GM19043 (cell line): ENCODE measurements at regions not wholly inside any gene's neighbourhood (a gene's known extent, or its start where the extent isn't known, plus 50 kb on each side); places are given as distances from the start of the nearest gene placed in this dataset.

Experiments used
- ATAC-seq: cut with Tn5 transposase; IDR thresholded peaks from one replicate; pipeline ENCODE4 v1.9.1; 2021; ENCODE audit warnings: low read depth; ENCODE audit not compliant: unreplicated experiment

DNA sequence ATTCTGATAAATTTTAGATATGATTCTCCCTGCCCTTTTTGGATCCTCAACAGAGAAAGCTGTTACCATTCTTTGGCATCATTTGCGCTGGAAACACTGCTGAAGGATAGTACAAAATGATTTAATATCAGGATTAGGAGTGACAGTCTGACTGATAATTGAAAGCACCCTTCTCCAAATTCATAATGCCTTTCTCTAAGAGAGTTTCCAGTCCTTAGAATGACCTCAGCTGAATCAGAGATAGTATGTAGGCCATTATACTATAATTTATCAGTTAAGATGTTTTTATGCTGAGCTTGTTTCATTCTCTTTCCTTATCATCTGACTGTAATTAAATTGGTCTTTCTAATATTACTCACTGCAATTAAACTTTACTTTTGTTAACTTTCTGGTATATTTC, 166.7 kb downstream of the ZNF326 start:
- no peak for ATAC-seq

DNA sequence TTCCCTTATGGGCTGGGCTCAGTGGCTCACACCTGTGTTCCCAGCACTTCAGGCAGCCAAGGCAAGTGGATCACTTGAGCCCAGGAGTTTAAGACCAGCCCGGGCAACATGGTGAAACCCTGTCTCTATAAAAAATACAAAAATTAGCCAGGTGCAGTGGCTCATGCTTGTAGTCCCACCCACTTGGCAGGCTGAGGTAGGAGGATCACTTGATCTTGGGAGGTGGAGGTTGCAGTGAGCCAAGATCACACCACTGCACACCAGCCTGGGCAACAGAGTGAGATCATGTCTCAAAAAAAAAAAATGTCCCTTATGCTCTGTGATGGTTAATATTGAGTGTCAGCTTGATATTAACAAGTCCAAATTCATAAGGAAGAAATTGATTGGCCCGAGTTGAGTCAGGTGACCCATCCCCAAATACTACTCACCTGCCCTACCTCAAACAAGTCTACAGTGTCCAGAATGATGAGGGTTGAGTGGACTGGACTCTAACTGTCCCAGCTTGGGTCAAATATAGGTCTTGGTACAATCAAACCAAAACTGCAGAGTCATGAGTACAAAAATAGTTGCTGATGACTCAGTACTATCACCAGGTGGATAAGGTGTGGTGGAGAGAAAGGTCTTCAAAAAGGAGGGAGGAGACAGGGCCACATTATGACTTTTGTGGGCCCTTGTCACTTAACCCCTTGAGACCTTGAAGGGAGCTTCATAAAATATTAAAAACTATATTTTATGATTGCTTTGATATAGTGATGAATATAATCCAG, 161.0 kb downstream of the ZNF326 start:
- ATAC-seq = no peak

DNA sequence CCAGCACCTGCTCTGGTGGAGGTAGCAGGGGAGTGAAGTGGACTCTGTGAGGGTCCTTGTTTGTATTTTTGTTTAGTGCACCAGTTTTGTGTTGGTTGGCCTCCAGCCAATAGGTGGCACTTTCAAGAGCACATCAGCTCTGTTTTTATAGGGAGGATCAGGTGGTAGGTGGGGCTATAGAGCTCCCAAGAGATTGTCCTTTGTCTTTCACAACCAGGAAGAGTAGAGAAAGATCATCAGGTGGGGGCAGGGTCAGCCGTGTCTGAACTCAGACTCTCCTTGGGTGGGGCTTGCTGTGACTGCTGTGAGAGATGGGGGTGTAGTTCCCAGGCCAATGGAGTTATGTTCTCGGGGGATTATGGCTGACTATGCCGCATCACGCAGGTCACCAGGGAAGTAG, 159.8 kb downstream of the ZNF326 start:
- no peak for ATAC-seq

DNA sequence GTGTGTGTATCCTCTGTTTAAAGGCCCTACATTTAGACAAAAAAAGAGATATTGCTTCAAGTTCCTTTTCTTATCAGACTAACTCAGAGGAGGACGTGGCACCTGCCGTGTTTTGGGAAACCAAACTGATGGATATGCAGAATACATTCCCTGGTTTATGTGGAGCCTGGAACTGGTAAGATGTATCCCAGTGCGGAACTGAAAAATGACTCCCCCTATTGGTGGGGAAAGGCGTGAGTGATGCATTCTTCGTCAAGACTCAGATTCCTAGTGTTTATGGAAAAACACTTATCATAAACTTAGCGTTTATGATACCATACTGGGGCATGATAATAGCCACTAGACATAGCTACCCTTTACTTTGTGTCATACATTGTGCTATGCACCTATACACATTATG, 154.2 kb downstream of the ZNF326 start:
- ATAC-seq = no peak

DNA sequence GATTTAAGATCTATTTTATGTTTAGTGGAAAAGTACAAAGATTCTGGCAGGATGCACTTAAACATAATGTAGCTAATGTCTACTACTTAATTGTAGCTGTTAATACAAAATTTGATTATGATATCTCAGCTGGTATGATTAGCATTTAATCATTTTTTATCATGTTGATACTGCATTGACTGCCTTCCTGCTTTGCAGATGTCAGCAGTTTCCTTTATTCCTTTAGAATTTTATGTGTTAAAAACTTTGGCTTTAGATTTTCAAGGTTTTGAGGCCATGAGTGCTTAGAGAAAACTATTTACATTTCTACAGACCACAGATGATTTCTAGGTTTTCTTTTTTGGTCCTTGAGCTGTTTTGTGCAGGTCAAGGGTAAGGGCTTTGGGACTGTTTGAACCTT, 152.2 kb downstream of the ZNF326 start:
- ATAC-seq = no peak

DNA sequence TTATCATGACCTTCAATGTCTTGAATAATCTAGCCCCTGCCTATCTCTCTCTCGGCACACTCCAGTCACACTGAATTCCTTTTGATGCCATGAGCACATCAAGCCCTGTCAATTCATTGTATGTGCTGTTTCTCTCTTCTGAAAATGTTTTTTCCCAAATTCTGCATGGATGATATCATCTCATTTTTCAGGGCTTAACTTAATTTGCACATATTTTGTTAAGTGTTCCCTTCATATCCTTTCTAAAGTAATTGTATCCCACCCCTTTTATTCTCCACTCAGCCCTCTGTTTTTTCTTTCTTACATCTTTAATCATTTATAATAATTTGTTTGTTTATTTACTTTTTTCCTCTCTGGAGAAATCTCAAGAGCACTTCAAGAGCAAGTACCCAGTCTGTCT, 149.9 kb downstream of the ZNF326 start:
- ATAC-seq = no peak

DNA sequence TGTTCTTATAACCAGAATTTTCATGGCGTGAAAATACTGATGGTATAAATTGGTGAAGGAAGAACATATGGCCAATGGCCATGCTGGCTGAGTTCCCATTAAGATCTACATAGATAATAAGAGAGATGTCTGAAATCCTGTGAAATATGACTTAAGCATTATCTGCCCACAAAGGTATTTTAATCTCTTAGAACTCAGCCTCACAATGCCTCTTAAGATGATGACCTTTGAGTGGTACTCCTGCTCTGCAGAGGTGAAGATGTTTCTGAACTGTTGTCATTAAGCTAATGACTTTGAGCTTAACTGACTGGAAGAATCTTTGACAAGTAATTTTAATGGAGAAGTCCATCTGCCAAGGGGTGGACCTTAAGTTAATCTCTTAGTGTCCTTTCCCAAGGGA, 148.7 kb downstream of the ZNF326 start:
- ATAC-seq = no peak

DNA sequence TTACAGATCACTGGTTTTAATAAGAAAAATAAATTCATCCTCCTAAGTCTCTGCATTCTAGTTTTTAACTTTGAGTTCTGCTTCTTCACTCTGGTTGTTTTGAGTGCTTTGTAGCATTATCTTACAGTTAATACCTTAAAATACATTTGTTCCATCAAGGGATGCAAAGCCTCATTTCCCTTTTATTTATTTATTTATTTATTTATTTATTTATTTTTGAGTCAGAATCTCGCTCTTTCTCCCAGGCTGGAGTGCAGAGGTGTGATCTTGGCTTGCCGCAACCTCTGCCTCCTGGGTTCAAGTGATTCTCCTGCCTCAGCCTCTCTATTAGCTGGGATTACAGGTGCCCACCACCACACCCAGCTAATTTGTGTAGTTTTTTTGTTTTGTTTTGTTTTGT, 147.8 kb downstream of the ZNF326 start:
- no peak for ATAC-seq

DNA sequence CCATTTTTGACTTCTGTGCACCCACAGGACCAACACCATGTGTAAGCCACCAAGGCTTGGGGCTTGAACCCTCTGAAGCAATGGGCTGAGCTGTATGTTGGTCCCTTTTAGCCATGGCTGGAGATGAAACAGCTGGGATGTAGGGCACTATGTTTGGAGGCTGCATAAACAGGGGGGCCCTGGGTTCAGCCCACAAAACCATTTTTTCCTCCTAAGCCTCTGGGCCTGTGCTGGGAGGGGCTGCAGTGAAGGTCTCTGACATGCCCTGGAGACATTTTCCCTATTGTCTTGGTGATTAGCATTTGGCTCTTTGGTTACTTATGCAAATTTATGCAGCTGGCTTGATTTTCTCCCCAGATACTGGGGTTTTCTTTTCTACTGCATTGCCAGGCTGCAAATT, 144.9 kb downstream of the ZNF326 start:
- no peak for ATAC-seq

DNA sequence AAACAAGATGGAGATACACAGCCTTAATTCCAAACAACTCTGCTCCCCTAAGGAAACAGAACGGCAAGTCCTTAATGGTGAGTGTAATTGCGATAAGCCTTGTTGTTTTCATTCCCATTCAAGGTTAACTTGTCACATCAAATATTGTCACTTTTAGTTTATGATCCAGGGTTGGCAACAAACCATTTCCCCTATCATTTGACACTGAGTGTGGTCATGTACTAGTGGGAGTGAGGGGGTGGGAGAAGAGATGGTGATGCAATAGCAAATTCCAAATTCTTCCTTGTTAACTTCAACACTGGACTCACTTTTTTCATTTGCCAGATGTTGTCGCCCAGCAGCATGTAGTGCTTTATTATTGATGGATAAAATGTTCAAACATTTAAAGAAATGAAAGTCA, 140.4 kb downstream of the ZNF326 start:
- ATAC-seq = no peak

DNA sequence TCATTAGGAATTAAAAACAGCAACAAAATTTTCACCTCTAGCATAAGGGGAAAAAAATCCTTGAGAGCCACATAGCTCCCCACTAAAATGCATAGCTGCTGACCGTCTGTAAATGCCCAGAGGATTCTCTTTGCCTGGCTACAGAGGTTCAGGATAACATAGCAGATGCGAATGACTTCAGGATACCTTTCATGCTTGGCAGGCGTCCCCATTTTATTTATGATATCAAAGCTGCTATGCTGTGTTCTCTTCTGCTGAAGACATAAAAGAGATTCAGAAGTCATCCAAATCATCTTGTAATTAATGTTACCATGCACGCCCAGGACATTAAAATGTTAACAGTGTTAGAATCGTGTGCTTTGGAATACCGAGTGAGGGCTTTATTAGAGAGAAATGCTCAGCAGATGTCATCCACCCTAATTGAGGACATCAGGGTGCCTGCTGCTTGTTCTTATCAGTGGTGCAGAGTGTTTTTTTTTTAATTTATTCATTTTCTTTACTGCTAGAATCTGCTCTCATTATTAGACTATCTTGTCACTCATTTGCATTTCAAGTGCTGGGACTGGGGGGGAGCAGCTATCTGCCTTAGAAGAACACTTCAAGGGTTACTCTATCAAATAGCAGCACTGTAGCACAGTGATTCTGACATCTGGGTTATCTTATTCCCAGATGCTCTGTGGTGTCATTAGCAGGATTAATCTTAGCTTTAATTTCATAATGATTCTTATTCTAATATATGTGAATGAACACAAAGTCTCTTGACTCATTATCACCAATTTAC, 139.5 kb downstream of the ZNF326 start:
- no peak for ATAC-seq

DNA sequence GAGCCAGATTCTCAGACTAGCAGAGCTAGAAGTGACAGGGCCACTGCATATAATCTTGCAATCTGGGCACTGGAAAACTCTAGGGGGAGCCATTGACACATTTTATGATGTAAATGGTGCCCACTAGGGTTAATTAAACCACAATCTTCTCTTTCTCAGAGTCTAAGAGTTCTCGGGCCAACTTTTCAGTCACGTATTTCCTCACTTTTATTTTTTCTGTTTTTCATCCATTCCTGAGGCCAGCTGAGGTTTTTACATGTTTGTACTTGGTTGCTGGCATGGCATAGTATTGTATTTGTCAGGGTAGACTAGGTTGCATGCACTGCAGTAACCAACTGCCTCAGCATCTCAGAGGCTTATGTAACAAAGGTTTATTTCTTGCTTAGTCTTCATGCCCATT, 138.2 kb downstream of the ZNF326 start:
- ATAC-seq = no peak

DNA sequence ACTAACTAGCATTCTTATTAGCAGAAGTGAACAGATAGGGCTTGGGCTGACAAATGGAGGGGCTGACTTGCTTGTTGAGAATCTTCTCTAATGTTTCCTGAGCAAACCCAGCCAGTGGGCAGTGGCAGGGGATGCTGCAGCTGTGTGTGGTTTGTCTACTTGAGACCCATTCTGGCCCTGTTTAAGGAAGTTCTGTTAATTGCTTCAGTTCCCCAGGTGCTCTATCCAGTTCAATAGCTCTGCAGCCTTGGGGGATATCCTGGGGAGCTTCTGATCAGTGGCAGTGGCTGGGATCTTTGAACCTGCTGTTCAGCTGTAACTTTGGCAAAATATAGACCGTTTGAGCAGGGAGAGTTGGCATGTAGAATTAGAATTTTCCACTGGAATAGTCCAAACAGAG, 137.4 kb downstream of the ZNF326 start:
- ATAC-seq = no peak

DNA sequence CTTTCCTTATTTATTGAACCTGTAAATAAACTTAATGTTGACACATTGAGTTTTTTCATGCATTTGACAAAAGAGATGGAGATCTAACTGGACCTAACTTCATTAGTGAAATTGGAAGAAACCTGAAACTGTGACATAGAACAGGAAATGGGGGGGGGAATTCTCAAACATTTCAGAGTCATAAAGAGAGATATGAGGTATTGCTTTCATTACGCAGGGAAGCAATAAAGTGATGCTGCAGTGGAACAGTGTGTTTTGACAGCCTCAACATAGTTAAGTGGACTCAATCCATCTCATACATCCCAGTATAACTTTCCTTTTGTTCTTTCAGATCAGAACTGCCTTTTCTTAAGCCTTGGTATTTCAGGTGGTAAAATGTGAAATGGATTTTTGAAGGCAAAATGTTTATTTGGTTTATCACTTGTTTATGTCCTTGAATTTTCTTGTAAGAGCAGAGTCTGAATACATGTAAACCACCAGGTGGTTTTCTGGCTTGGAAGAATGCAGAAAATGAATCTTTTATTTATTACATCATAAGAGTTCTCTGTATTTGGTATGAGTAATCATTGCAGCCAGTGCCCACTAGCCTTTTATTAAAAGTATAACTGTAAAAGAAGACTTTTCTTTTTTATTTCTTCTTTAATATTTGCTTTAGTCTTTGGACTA, 132.5 kb downstream of the ZNF326 start:
- ATAC-seq = no peak

DNA sequence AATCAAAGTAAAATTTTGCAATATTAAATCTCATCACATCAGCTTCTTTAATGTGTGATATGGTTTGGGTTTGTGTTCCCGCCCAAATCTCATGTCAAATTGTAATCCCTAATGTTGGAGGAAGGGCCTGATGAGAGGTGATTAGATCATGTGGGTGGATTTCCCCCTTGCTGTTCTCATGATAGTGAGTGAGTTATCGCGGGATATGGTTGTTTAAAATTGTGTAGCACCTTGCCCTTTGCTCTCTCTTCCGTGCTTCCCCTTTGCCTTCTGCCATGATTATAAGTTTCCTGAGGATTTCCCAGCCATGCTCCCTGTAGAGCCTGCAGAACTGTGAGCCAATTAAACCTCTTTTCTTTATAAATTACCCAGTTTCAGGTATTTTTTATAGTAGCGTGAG, 131.9 kb downstream of the ZNF326 start:
- no peak for ATAC-seq

DNA sequence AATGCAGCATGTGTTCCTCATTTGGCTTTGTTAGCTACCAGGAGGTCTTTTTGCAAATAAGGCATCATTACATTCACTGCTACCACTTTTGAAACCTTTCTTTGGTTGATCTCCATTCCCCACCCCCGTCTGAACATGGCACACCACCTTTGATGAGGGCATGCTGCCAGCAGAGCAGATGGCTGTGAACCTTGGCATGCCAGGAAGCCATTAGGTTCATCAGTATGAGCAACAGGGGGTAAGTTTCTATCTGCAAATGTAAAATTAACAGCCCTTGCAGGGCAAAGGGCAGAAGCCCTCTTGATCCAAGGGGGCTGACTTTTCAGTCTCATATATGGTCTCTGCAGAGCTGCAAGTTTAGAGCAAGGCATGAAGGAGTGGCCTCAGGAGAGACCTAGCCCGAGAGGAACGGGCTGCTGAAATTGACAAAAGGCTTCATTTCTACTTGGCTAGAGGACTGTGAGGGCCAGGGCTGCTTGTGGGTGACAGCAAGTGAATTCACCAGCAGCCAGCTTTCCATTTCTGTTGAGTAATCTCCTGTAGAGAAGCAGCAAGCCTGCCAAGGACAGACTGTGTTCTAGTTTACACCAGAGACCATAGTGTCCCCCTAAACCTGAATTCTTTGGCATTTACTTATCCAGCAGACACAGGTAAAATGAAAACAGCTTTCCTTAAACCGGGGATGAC, 127.9 kb downstream of the ZNF326 start:
- no peak for ATAC-seq

DNA sequence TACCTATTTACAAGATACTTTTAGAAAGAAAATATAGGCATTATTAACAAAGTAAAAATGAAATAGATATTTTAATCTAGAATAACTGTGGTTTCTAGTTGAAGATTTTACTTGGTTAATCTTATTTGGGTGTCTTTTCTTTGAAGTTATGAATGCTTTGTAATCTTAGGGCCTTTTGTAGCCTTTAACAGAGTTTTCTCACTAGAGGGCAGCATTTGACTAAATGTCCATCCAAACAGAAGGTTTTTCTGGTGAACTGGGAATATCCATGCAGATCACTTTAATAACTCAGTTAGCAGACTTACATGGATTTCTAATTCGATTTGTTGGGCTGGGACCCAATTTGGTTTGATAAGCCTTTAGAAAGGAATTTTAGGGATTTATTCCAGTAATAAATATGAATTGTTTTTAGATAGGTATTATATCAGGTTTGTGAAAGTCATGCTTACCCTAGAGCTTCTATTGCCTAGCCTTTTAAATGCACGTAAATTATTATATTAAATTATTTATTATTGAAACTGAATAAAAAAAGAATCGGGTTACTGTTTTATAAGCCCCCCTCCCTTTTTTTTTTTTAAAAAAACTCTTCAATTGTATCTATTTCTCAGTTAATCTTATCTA, 119.7 kb downstream of the ZNF326 start:
- no peak for ATAC-seq

DNA sequence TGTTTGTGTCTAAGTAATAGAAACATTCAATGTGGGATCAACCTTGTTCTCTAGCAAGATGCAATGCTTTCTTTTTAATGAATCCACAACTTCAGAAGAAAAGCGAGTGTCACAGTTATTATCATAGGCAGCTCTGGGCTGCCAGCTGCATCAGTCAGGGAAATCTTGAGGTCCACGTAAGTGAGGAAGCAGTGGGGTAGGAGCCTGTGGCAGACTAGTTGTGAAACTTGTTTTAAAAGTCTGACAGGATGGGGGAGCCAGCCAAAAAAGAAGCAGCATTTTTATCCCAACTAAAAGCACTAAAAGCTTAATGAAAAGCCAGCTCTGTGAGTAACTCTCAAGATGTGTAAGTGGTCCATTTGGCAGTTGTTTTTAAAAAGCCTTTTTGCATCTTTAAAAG, 113.1 kb downstream of the ZNF326 start:
- ATAC-seq = no peak

DNA sequence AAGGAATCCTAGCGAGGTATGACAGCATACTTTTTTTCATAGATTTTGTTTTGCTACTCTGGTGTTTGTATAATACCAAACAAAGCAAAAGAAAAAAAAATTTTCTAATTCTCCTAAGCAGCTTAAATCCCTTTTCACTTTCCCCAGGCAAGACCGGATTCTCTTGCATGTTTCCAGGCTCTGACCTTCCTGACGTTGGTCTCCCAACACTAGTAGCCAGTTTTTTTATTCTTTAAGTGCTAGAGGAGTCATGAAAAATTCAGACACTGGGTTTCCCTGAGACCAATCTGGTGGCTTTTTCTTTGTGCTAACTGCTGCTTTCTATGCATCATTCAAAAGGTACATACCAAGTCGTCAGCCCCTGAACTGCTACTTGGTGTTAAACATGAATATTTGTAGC, 111.4 kb downstream of the ZNF326 start:
- no peak for ATAC-seq

DNA sequence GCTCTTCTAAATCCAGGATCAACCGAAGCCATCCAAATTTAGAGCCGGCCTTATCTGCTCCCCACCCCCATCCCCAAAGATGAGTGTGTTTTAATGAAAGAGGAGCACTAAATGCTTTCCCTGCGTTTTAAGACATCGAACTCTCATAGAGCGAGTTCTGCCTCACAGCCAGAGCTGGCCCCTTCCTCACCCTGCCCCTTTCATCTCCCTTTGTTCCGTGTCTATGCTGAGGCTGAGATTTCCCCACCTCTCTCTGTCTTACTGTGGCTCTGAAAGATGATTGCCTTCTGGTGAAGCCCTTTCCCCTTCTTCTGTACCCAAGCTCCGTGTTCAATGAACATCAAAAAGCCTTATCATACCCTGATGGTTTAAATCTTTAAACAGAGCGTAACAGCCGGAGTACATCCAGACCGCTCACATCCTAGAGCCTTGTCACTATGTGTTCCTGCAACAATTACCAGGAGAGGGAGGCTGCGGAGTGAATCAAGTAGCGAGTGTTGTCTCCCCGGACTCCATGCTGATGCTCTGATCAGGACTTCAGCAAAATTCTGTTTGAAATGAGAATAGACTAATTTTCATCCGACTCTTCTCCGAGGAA, 110.1 kb downstream of the ZNF326 start:
- no peak for ATAC-seq
